SK-N-SH treated with all-trans-retinoic acid at 6 μM for 48 hours (cell line): ENCODE measurements at regions not wholly inside any gene's neighbourhood (a gene's known extent, or its start where the extent isn't known, plus 50 kb on each side); places are given as distances from the start of the nearest gene placed in this dataset.

Experiments used
- GLIS3 ChIP-seq: fragments of 250-450 bp; sonication (Bioruptor Pico); IDR thresholded peaks from 2 replicates; pipeline ENCODE4 v1.5.0; 2020; ENCODE audit warnings: mild to moderate bottlenecking, moderate library complexity
- PATZ1 ChIP-seq: fragments of 250-450 bp; sonication (Bioruptor Pico); IDR thresholded peaks from 2 replicates; pipeline ENCODE4 v1.8.0; 2020; ENCODE audit warnings: mild to moderate bottlenecking, moderate library complexity, borderline replicate concordance
- POU6F1 ChIP-seq: fragments of 250-450 bp; sonication (Bioruptor Pico); IDR thresholded peaks from 2 replicates; pipeline ENCODE4 v1.8.0; 2021; ENCODE audit warnings: low read depth, mild to moderate bottlenecking, moderate library complexity, borderline replicate concordance
- ZFP30 ChIP-seq: fragments of 450-650 bp; formaldehyde crosslinking; IDR thresholded peaks from 2 replicates; pipeline ENCODE4 v1.5.0; 2022; ENCODE audit warnings: mild to moderate bottlenecking, moderate library complexity
- ZNF565 ChIP-seq: fragments of 450-650 bp; formaldehyde crosslinking; conservative IDR thresholded peaks from 2 replicates; pipeline ENCODE4 v1.5.0; 2020; ENCODE audit warnings: low read depth, mild to moderate bottlenecking, moderate library complexity

GRCh38 chr22:22811016-22812009, 76.3 kb upstream of the IGLL5 start:
- TF ChIP-seq PATZ1 (CRISPR knock-in tag): no peak
- no peak for TF ChIP-seq ZFP30
- TF ChIP-seq POU6F1: no peak
- no peak for TF ChIP-seq ZNF565
- no peak for TF ChIP-seq GLIS3
